RWPE1 (cell line): ENCODE measurements at regions not wholly inside any gene's neighbourhood (a gene's known extent, or its start where the extent isn't known, plus 50 kb on each side); places are given as distances from the start of the nearest gene placed in this dataset.
A peak's percentile ranks its signal among the peaks of the same experiment; 100 is the strongest.

Experiments
- CTCF ChIA-PET: fragments of 350-600 bp; sonication (Branson Sonifier 250); formaldehyde crosslinking; extraction: SDS; loops from one replicate; lab custom pipeline; 2021; lab: Yijun Ruan, JAX
- POLR2A ChIA-PET: fragments of 400-600 bp; formaldehyde crosslinking; extraction: SDS; loops from one replicate; lab custom pipeline; 2020; ENCODE audit warnings: antibody characterized with exemption; ENCODE audit not compliant: low non-redundant PET; lab: Yijun Ruan, JAX
- DNase-seq: peaks from one replicate; pipeline ENCODE4 v3.0.0; 2012; ENCODE audit warnings: low spot score
- H3K27ac ChIP-seq: fragments of 450-650 bp; 2 replicates; pipeline ENCODE4 v1.5.1; 2017
- TF ChIP-seq, protein P1 (sequence below): fragments of 450-650 bp; conservative IDR thresholded peaks from 2 replicates; pipeline ENCODE4 v1.5.1; 2017; ENCODE audit warnings: low read depth, mild to moderate bottlenecking

DNA sequence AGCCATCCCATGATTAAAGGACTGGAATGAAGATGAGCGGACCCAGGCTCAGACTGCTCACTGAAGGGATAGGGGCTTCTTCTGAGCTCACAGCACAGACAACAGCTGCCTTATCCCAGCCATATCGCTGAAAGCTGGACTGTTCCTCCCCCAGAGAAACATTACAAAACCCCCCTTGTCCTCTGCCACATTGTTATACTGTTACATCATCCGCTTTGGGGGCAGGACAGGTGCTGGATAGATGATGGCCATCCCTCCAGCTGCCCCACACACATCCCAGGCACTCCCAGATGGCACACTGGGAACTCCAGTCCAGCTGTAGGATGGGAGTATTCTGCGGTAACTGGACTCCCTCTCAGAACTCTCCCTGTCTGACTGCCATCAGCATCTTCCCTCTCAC lies 58.7 kb upstream of the BTRC start:
- TF ChIP-seq, protein P1, sequence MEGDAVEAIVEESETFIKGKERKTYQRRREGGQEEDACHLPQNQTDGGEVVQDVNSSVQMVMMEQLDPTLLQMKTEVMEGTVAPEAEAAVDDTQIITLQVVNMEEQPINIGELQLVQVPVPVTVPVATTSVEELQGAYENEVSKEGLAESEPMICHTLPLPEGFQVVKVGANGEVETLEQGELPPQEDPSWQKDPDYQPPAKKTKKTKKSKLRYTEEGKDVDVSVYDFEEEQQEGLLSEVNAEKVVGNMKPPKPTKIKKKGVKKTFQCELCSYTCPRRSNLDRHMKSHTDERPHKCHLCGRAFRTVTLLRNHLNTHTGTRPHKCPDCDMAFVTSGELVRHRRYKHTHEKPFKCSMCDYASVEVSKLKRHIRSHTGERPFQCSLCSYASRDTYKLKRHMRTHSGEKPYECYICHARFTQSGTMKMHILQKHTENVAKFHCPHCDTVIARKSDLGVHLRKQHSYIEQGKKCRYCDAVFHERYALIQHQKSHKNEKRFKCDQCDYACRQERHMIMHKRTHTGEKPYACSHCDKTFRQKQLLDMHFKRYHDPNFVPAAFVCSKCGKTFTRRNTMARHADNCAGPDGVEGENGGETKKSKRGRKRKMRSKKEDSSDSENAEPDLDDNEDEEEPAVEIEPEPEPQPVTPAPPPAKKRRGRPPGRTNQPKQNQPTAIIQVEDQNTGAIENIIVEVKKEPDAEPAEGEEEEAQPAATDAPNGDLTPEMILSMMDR = no peak
- H3K27ac ChIP-seq = no peak overlapping the region
- CTCF ChIA-PET = interaction anchor here (0.6 to 2.2 kb wide), 2 partner anchors 13 to 81 kb away, joined by 3 to 7 read pairs; no protein-coding TSS in a partner anchor
- POLR2A ChIA-PET = no interaction called here
- no peak for DNase-seq

DNA sequence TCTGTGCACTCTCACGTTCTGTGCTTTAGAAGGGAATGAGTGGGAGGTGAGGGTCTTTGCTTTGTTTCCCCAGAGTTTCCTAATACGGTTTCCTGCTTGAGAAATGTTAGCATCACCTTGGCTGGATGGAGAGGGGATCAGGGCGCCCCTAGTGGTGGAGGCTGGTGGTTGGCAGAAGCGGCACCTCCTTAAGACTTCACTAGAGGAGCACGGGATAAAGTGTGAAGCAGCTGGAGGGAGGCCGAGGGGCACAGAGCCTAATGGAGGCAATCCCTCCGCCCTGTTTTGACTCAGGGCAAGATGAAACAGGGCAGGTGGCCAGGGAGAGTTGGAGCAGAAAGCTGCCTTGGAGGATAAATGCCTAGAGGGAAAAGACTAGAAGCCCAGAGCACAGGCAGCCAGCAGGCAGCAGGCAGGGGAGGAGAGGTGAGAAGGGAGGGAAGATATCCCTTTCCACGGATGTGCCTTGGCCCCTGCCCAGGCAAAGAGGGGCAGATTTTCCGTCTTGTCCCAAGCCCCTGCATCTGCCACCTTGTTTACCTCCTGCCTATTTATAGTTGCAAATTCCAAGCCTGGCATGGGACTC lies 56.0 kb upstream of the BTRC start:
- CTCF ChIA-PET = interaction anchor here (0.5 to 7.7 kb wide), 23 partner anchors 8 to 291 kb away, joined by 3 to 50 read pairs (median 4); partner anchors contain the start of gene BTRC
- TF ChIP-seq, protein P1 = peak; percentile 84

GRCh38 chr10:101299211-101299610 lies 54.8 kb upstream of the BTRC start:
- POLR2A ChIA-PET = no interaction called here

More for the DNA sequence above, 56.0 kb upstream of the BTRC start:
- POLR2A ChIA-PET = no interaction called here
- no peak overlapping the region for H3K27ac ChIP-seq
- DNase-seq = peak; percentile 73

GRCh38 chr10:101301111-101301731 lies 52.7 kb upstream of the BTRC start:
- ChIA-PET CTCF (interaction anchor here (0.5 to 7.7 kb wide), 18 partner anchors 9 to 706 kb away, joined by 3 to 50 read pairs (median 4); no protein-coding TSS in a partner anchor), POLR2A (no interaction called here)
- TF ChIP-seq, protein P1 = no peak; the same call in 1 of the 2 replicates
- DNase-seq = peak; percentile 74
- H3K27ac ChIP-seq = no peak overlapping the region

More at GRCh38 chr10:101299211-101299610, 54.8 kb upstream of the BTRC start:
- DNase-seq = no peak
- CTCF ChIA-PET = interaction anchor here (0.5 to 7.7 kb wide), 5 partner anchors 44 to 272 kb away, joined by 3 to 50 read pairs (median 6); partner anchors contain the start of gene BTRC
- TF ChIP-seq, protein P1 = no peak
- no peak overlapping the region for H3K27ac ChIP-seq

- H3K27ac ChIP-seq = no peak overlapping the region
- DNase-seq = no peak
- CTCF ChIA-PET = interaction anchor here (1.0 to 7.7 kb wide), 4 partner anchors 13 to 267 kb away, joined by 3 to 50 read pairs (median 24); no protein-coding TSS in a partner anchor
- POLR2A ChIA-PET = no interaction called here
- TF ChIP-seq, protein P1 = no peak
These were observed 50.8 kb upstream of the BTRC start for GRCh38 chr10:101303087-101303703.
